SK-N-MC (cell line): ENCODE measurements at regions not wholly inside any gene's neighbourhood (a gene's known extent, or its start where the extent isn't known, plus 50 kb on each side); places are given as distances from the start of the nearest gene placed in this dataset.

ENCODE experiments used
- EZH2 ChIP-seq: fragments of 200-600 bp; sonication (generic); IDR thresholded peaks from one replicate; pipeline ENCODE4 v1.6.1; 2017; ENCODE audit warnings: antibody characterized with exemption
- POLR2AphosphoS5 ChIP-seq: IDR thresholded peaks from 2 replicates; pipeline ENCODE4 v1.6.1; 2012; ENCODE audit warnings: mild to moderate bottlenecking, low read depth, low read length, borderline replicate concordance

GRCh38 chr6:12224251-12224650 lies 65.9 kb upstream of the EDN1 start:
- TF ChIP-seq POLR2AphosphoS5: no peak
- no peak for TF ChIP-seq EZH2
